ENCODE measurements at regions not wholly inside any gene's neighbourhood (a gene's known extent, or its start where the extent isn't known, plus 50 kb on each side); places are given as distances from the start of the nearest gene placed in this dataset.

DNA sequence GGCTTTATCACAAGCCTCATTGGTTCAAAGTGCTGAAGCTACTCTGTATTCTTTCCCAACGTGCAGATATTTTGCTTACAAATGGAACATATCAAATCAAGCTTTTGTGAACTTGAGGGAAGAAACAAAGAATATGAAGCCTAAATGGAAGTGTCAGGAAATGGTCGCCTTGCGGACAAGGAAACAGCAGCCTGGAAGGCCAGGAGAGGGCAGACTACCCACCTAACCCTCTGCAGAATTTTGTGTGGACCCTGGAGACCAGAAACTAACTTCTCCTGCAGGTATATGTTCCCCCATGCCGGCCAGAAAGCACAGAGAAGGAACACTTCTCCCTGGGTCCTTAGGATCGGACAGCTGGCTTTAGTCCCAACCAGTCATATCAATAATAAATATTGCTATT lies 1425.8 kb downstream of the PCDH7 start:
- no peaks in the 10 kb centered on the region for H3K9me3 Mint-ChIP-seq
- no peak overlapping the region for H3K27ac Mint-ChIP-seq
- H3K79me1 ChIP-seq (ENCODE audit: insufficient read depth, low read depth, low read length, poor library complexity, severe bottlenecking) = no peaks in the 10 kb centered on the region
- H3K56ac ChIP-seq (ENCODE audit: insufficient read length, low read depth, low read length) = no peak overlapping the region
- no peaks in the 10 kb centered on the region for H4K20me1 ChIP-seq (ENCODE audit: control insufficient read depth, insufficient read depth, insufficient read length)
- H3T11ph ChIP-seq (ENCODE audit: low read length) = no peak overlapping the region
- no peak overlapping the region for H2BK120ac ChIP-seq (ENCODE audit: low read depth, low read length, poor library complexity, severe bottlenecking)
- no peak overlapping the region for H3K4me2 ChIP-seq (ENCODE audit: insufficient read depth, insufficient read length, low read length)
- no peaks in the 10 kb centered on the region for H3K9me3 ChIP-seq (ENCODE audit: control insufficient read depth, low read depth, low read length)
- H2BK15ac ChIP-seq (ENCODE audit: low read depth, low read length) = no peak overlapping the region
- H3K23me2 ChIP-seq (ENCODE audit: insufficient read length, low read depth, low read length, poor library complexity, severe bottlenecking) = no peaks in the 10 kb centered on the region
- no peak overlapping the region for H4K91ac ChIP-seq (ENCODE audit: insufficient read length, low read depth, low read length)
- H3K27me3 Mint-ChIP-seq (ENCODE audit: low read depth) = no peaks in the 10 kb centered on the region
- H3K4me1 Mint-ChIP-seq = peaks cover 9% of the 10 kb centered on the region in 2 experiments
- H2AFZ ChIP-seq (ENCODE audit: low read length) = no peak overlapping the region
- no peak overlapping the region for H3K14ac ChIP-seq (ENCODE audit: insufficient read depth, low read length)
- peak; percentile 42 for DNase-seq
- H2BK20ac ChIP-seq (ENCODE audit: low read depth, low read length, poor library complexity, severe bottlenecking) = no peak overlapping the region
- TF ChIP-seq, protein P1, sequence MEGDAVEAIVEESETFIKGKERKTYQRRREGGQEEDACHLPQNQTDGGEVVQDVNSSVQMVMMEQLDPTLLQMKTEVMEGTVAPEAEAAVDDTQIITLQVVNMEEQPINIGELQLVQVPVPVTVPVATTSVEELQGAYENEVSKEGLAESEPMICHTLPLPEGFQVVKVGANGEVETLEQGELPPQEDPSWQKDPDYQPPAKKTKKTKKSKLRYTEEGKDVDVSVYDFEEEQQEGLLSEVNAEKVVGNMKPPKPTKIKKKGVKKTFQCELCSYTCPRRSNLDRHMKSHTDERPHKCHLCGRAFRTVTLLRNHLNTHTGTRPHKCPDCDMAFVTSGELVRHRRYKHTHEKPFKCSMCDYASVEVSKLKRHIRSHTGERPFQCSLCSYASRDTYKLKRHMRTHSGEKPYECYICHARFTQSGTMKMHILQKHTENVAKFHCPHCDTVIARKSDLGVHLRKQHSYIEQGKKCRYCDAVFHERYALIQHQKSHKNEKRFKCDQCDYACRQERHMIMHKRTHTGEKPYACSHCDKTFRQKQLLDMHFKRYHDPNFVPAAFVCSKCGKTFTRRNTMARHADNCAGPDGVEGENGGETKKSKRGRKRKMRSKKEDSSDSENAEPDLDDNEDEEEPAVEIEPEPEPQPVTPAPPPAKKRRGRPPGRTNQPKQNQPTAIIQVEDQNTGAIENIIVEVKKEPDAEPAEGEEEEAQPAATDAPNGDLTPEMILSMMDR (conservative IDR thresholded peaks at IDR 0.05) = peak; percentile 63
- WGBS (ENCODE audit: extremely low coverage, insufficient read length, low lambda C conversion rate) = no CpG with 5 or more reads among the region's 5 CpGs
- no peaks in the 10 kb centered on the region for H3K79me2 ChIP-seq (ENCODE audit: insufficient read depth, low read length)
- no peaks in the 10 kb centered on the region for H3K27me3 ChIP-seq (ENCODE audit: insufficient read depth, low read length)
- H3K23ac ChIP-seq (ENCODE audit: insufficient read length, low read depth, low read length) = no peak overlapping the region
- H2BK5ac ChIP-seq (ENCODE audit: insufficient read length, low read length) = no peak overlapping the region
- H3K9ac ChIP-seq (ENCODE audit: extremely low read depth, insufficient read length, low read length) = no peak overlapping the region
- no peak overlapping the region for H4K5ac ChIP-seq (ENCODE audit: insufficient read length, low read depth, low read length)
- no peaks in the 10 kb centered on the region; a peak in 1 of 7 replicates for H3K36me3 Mint-ChIP-seq (ENCODE audit: insufficient read depth in 1 of 3, low read depth in 3 of 3)
- H2BK12ac ChIP-seq (ENCODE audit: insufficient read length, low read depth, low read length) = no peak overlapping the region
- no peak overlapping the region for H3K4me3 Mint-ChIP-seq
- no peak overlapping the region for H2AK5ac ChIP-seq (ENCODE audit: insufficient read length, low read length)
- H3K18ac ChIP-seq (ENCODE audit: insufficient read length, low read depth, low read length) = no peak overlapping the region
- no peaks in the 10 kb centered on the region for H3K4me1 ChIP-seq (ENCODE audit: insufficient read depth, low read length)
- no peak overlapping the region for H3K27ac ChIP-seq (ENCODE audit: insufficient read length, low read depth, low read length)
- no peak overlapping the region for H3K4ac ChIP-seq (ENCODE audit: low read depth, low read length)
- H4K8ac ChIP-seq (replicated peaks; ENCODE audit: insufficient read length, low read depth, low read length) = no peak overlapping the region

Data from H9 (cell line).